B cell (primary cell): ENCODE measurements at regions not wholly inside any gene's neighbourhood (a gene's known extent, or its start where the extent isn't known, plus 50 kb on each side); places are given as distances from the start of the nearest gene placed in this dataset.

Experiments
- ATAC-seq: fragments of 200-7000 bp; cut with Tn5 transposase; one replicate; pipeline ENCODE4 v1.10.0; 2021; ENCODE audit warnings: low read depth, mild to moderate bottlenecking, moderate number of reproducible peaks, moderate library complexity
- CTCF ChIA-PET: fragments of 350-600 bp; sonication (Branson Sonifier 250); formaldehyde crosslinking; loops from one replicate; lab custom pipeline; 2021; ENCODE audit warnings: antibody characterized with exemption, inconsistent platforms; lab: Charles Lee
- POLR2A ChIA-PET: fragments of 350-600 bp; sonication (Branson Sonifier 250); formaldehyde crosslinking; loops from one replicate; lab custom pipeline; 2021; ENCODE audit warnings: antibody characterized with exemption; lab: Charles Lee
- DNase-seq: peaks from one replicate; pipeline ENCODE4 v3.0.0; 2013
- H2AFZ ChIP-seq: 2 replicates; pipeline ENCODE4 v1.6.1; 2012; ENCODE audit warnings: mild to moderate bottlenecking, low read depth, low read length; ENCODE audit not compliant: insufficient read depth, poor library complexity, severe bottlenecking
- H3K27ac ChIP-seq, 2 donors: 1 replicate in 1 of 2; 2 replicates in 1 of 2; pipeline ENCODE4 v1.5.1; 2012 to 2013; ENCODE audit warnings: low read length in 2 of 2, mild to moderate bottlenecking in 2 of 2, moderate library complexity in 1 of 2
- H3K27me3 ChIP-seq, 4 experiments: fragments of 200-600 bp in 1 of 4; sonication (generic) in 1 of 4; replicated peaks in 1 of 4; 1 replicate in 2 of 4; 2 replicates in 2 of 4; pipeline versions ENCODE4 v1.6.1 to v1.7.0; 2013 to 2016; ENCODE audit warnings: low read length in 3 of 4, mild to moderate bottlenecking in 2 of 4, mixed read lengths in 1 of 4, moderate library complexity in 1 of 4; ENCODE audit not compliant: insufficient read depth in 4 of 4, control insufficient read depth in 3 of 4; ENCODE audit errors: control extremely low read depth in 1 of 4
- H3K36me3 ChIP-seq, 2 experiments: replicated peaks in 1 of 2; 1 replicate in 1 of 2; 2 replicates in 1 of 2; pipeline versions ENCODE4 v1.6.1 to v1.7.1; 2013; ENCODE audit warnings: low read length in 1 of 2; ENCODE audit not compliant: insufficient read depth in 2 of 2, control insufficient read depth in 1 of 2; ENCODE audit errors: control extremely low read depth in 1 of 2, extremely low read depth in 1 of 2
- H3K4me1 ChIP-seq, 2 donors: fragments of 200-600 bp in 1 of 2; sonication (generic) in 1 of 2; 1 replicate in 1 of 2; 2 replicates in 1 of 2; pipeline versions ENCODE4 v1.5.1 to v1.6.1; 2013 to 2017; ENCODE audit warnings: low read length in 2 of 2; ENCODE audit not compliant: control insufficient read depth in 2 of 2, insufficient read depth in 2 of 2
- H3K4me2 ChIP-seq: replicated peaks from 2 replicates; pipeline ENCODE3; 2012; ENCODE audit warnings: mild to moderate bottlenecking, low read depth, low read length; ENCODE audit not compliant: poor library complexity, severe bottlenecking
- H3K4me3 ChIP-seq, 5 experiments: fragments of 200-600 bp in 1 of 5; sonication (generic) in 1 of 5; 1 replicate in 3 of 5; 2 replicates in 2 of 5; pipeline versions ENCODE4 v1.5.1 to v1.7.0; 2011 to 2016; ENCODE audit warnings: low read length in 4 of 5, mild to moderate bottlenecking in 4 of 5, low read depth in 2 of 5, control low read depth in 1 of 5, moderate library complexity in 1 of 5; ENCODE audit not compliant: insufficient read depth in 1 of 5; ENCODE audit errors: control extremely low read depth in 1 of 5, extremely low read depth in 1 of 5
- H3K79me2 ChIP-seq: fragments of 200-600 bp; sonication (generic); one replicate; pipeline ENCODE4 v1.6.0; 2016; ENCODE audit warnings: low read length; ENCODE audit not compliant: control insufficient read depth, insufficient read depth
- H3K9ac ChIP-seq: fragments of 200-600 bp; sonication (generic); 2 replicates; pipeline ENCODE4 v1.6.1; 2017; ENCODE audit warnings: mild to moderate bottlenecking, low read length, moderate library complexity
- H3K9me3 ChIP-seq, 3 donors: one replicate each; pipeline versions ENCODE4 v1.6.1 to v1.7.1; 2013; ENCODE audit warnings: low read length in 2 of 3; ENCODE audit not compliant: control insufficient read depth in 2 of 3, insufficient read depth in 1 of 3; ENCODE audit errors: control extremely low read depth in 1 of 3
- H4K20me1 ChIP-seq: 2 replicates; pipeline ENCODE4 v1.6.0; 2012; ENCODE audit warnings: mild to moderate bottlenecking, low read length; ENCODE audit not compliant: insufficient read depth, control insufficient read depth, poor library complexity, severe bottlenecking
- H3K27ac Mint-ChIP-seq: one replicate; pipeline ENCODE4 v1.8.0; 2021; ENCODE audit warnings: mixed read lengths
- H3K27me3 Mint-ChIP-seq: one replicate; pipeline ENCODE4 v1.8.0; 2021; ENCODE audit warnings: mixed read lengths
- H3K4me1 Mint-ChIP-seq: one replicate; pipeline ENCODE4 v1.8.0; 2021; ENCODE audit warnings: mixed read lengths
- H3K4me3 Mint-ChIP-seq: one replicate; pipeline ENCODE4 v1.8.0; 2021; ENCODE audit warnings: mixed read lengths
- H3K9me3 Mint-ChIP-seq: one replicate; pipeline ENCODE4 v1.8.0; 2022; ENCODE audit warnings: mixed read lengths; ENCODE audit not compliant: insufficient read depth
- CTCF ChIP-seq: fragments of 200-600 bp; IDR thresholded peaks from one replicate; pipeline ENCODE4 v1.8.0; 2022; ENCODE audit warnings: antibody characterized with exemption, mild to moderate bottlenecking
- EZH2 ChIP-seq: IDR thresholded peaks from 2 replicates; pipeline ENCODE4 v1.6.1; 2012; ENCODE audit warnings: borderline replicate concordance, low read depth, mild to moderate bottlenecking, moderate library complexity, low read length; ENCODE audit not compliant: insufficient read depth, poor library complexity, severe bottlenecking
- WGBS: methylation state at CpG from one replicate; pipeline ENCODE4 v1.1.5; 2013; ENCODE audit warnings: missing lambda C conversion rate; ENCODE audit not compliant: insufficient coverage; 5-methylcytosine and 5-hydroxymethylcytosine counted together
- intact Hi-C: fragments of 100-400 bp; cut with micrococcal nuclease; formaldehyde crosslinking; loops from one replicate; pipeline ENCODE4 v1.10.0; 2022

GRCh38 chr2:51760441-51760840 is 728.5 kb upstream of the NRXN1 start:
- Histone ChIP-seq H3K27ac (no peak overlapping the region), H3K4me3 (no peak overlapping the region), H3K27me3 (no peaks in the 10 kb centered on the region), H4K20me1 (no peaks in the 10 kb centered on the region), H3K9me3 (no peaks in the 10 kb centered on the region), H3K4me2 (no peak overlapping the region), H3K9ac (no peak overlapping the region), H2AFZ (no peak overlapping the region), H3K79me2 (no peaks in the 10 kb centered on the region), H3K4me1 (no peaks in the 10 kb centered on the region), H3K36me3 (no peaks in the 10 kb centered on the region)
- TF ChIP-seq CTCF (no peak), EZH2 (no peak)
- intact Hi-C loops, result no loop called here
- ChIA-PET POLR2A (no interaction called here), CTCF (no interaction called here)
- DNase-seq (no peak), ATAC-seq (no peak)
- H3K4me3 Mint-ChIP-seq, result no peak overlapping the region
- H3K9me3 Mint-ChIP-seq, result no peaks in the 10 kb centered on the region
- H3K27ac Mint-ChIP-seq, result no peak overlapping the region
- no peaks in the 10 kb centered on the region for H3K27me3 Mint-ChIP-seq
- no peaks in the 10 kb centered on the region for H3K4me1 Mint-ChIP-seq

- POLR2A ChIA-PET, result no interaction called here
- Histone ChIP-seq H3K4me3 (no peak overlapping the region), H3K27me3 (no peaks in the 10 kb centered on the region), H3K79me2 (no peaks in the 10 kb centered on the region), H3K4me1 (no peaks in the 10 kb centered on the region), H4K20me1 (no peaks in the 10 kb centered on the region), H3K9me3 (no peaks in the 10 kb centered on the region), H3K4me2 (no peak overlapping the region), H3K27ac (no peak overlapping the region), H3K9ac (no peak overlapping the region), H2AFZ (no peak overlapping the region), H3K36me3 (no peaks in the 10 kb centered on the region)
- ATAC-seq (no peak), DNase-seq (no peak)
- WGBS, result no CpG with 5 or more reads among the region's 1 CpG
- intact Hi-C loops, result no loop called here
- CTCF ChIA-PET, result no interaction called here
- H3K4me1 Mint-ChIP-seq, result no peaks in the 10 kb centered on the region
- H3K4me3 Mint-ChIP-seq, result no peak overlapping the region
- H3K27ac Mint-ChIP-seq, result no peak overlapping the region
- no peaks in the 10 kb centered on the region for H3K27me3 Mint-ChIP-seq
- TF ChIP-seq EZH2, result no peak
- no peak for TF ChIP-seq CTCF
- no peaks in the 10 kb centered on the region for H3K9me3 Mint-ChIP-seq
Measured at GRCh38 chr2:51758081-51758480, 726.1 kb upstream of the NRXN1 start.
